Muscle of leg (tissue), 3 donors: ENCODE measurements at regions not wholly inside any gene's neighbourhood (a gene's known extent, or its start where the extent isn't known, plus 50 kb on each side); places are given as distances from the start of the nearest gene placed in this dataset.

Experiments used
- DNase-seq: peaks from one replicate; pipeline ENCODE4 v3.0.0; 2013
- H3K27ac ChIP-seq: one replicate; pipeline ENCODE4 v1.5.1; 2013; ENCODE audit warnings: mild to moderate bottlenecking, low read length, control low read depth
- H3K27me3 ChIP-seq: one replicate; pipeline ENCODE4 v1.6.1; 2013; ENCODE audit warnings: low read length; ENCODE audit not compliant: control insufficient read depth, insufficient read depth
- H3K36me3 ChIP-seq: one replicate; pipeline ENCODE4 v1.6.1; 2013; ENCODE audit warnings: low read length; ENCODE audit not compliant: control insufficient read depth, insufficient read depth
- H3K4me1 ChIP-seq: one replicate; pipeline ENCODE4 v1.6.1; 2013; ENCODE audit warnings: low read length; ENCODE audit not compliant: control insufficient read depth, insufficient read depth
- H3K4me3 ChIP-seq: one replicate; pipeline ENCODE4 v1.5.1; 2013; ENCODE audit warnings: low read length, control low read depth
- H3K9me3 ChIP-seq: replicated peaks from 2 replicates; pipeline ENCODE4 v1.6.1; 2013; ENCODE audit warnings: low read depth, low read length; ENCODE audit not compliant: control insufficient read depth
- WGBS: methylation state at CpG from one replicate; pipeline ENCODE4 v1.1.5; 2013; ENCODE audit warnings: missing lambda C conversion rate; ENCODE audit not compliant: insufficient coverage; 5-methylcytosine and 5-hydroxymethylcytosine counted together

- 46% methylated on average over 2 of the region's 4 CpGs for WGBS
- H3K27me3 ChIP-seq: no peaks in the 10 kb centered on the region
- DNase-seq: no peak
These were observed 420.5 kb downstream of the GABRB3 start for GRCh38 chr15:26352406-26352805.

GRCh38 chr15:26325495-26325894 is 447.4 kb downstream of the GABRB3 start:
- Histone ChIP-seq H3K4me1 (no peaks in the 10 kb centered on the region), H3K27ac (no peak overlapping the region), H3K9me3 (no peaks in the 10 kb centered on the region), H3K36me3 (no peaks in the 10 kb centered on the region), H3K4me3 (no peak overlapping the region), H3K27me3 (no peaks in the 10 kb centered on the region)
- DNase-seq: no peak

More at GRCh38 chr15:26352406-26352805, 420.5 kb downstream of the GABRB3 start:
- no peaks in the 10 kb centered on the region for H3K4me1 ChIP-seq
- no peaks in the 10 kb centered on the region for H3K9me3 ChIP-seq
- H3K27ac ChIP-seq: no peak overlapping the region
- no peak overlapping the region for H3K4me3 ChIP-seq
- H3K36me3 ChIP-seq: no peaks in the 10 kb centered on the region

- Histone ChIP-seq H3K27me3 (no peaks in the 10 kb centered on the region), H3K27ac (no peak overlapping the region), H3K4me3 (no peak overlapping the region), H3K9me3 (no peaks in the 10 kb centered on the region), H3K4me1 (no peaks in the 10 kb centered on the region), H3K36me3 (no peaks in the 10 kb centered on the region)
- WGBS: no CpG with 5 or more reads among the region's 4 CpGs
- DNase-seq: no peak
These were observed 449.3 kb downstream of the GABRB3 start for GRCh38 chr15:26323566-26323965.

GRCh38 chr15:26318689-26319088 is 454.2 kb downstream of the GABRB3 start:
- H3K4me1 ChIP-seq: no peaks in the 10 kb centered on the region
- no CpG with 5 or more reads among the region's 1 CpG for WGBS
- no peak overlapping the region for H3K4me3 ChIP-seq
- H3K36me3 ChIP-seq: no peaks in the 10 kb centered on the region
- no peak for DNase-seq
- H3K27me3 ChIP-seq: no peaks in the 10 kb centered on the region
- H3K9me3 ChIP-seq: no peaks in the 10 kb centered on the region
- H3K27ac ChIP-seq: no peak overlapping the region

- Histone ChIP-seq H3K27me3 (no peaks in the 10 kb centered on the region), H3K4me1 (no peaks in the 10 kb centered on the region), H3K9me3 (peaks cover 3% of the 10 kb centered on the region), H3K4me3 (no peak overlapping the region), H3K36me3 (no peaks in the 10 kb centered on the region), H3K27ac (no peak overlapping the region)
- 63% methylated on average over 2 of the region's 4 CpGs for WGBS
- no peak for DNase-seq
These were observed 451.4 kb upstream of the ATP10A start for GRCh38 chr15:26314577-26314976.

GRCh38 chr15:26311710-26312236 is 448.6 kb upstream of the ATP10A start:
- Histone ChIP-seq H3K9me3 (peaks cover 3% of the 10 kb centered on the region), H3K4me1 (no peaks in the 10 kb centered on the region), H3K27me3 (no peaks in the 10 kb centered on the region), H3K27ac (no peak overlapping the region), H3K36me3 (no peaks in the 10 kb centered on the region), H3K4me3 (no peak overlapping the region)
- no peak for DNase-seq
- 38% methylated on average over 1 of the region's 4 CpGs for WGBS

GRCh38 chr15:26298659-26299170 is 435.6 kb upstream of the ATP10A start:
- Histone ChIP-seq H3K4me1 (peaks cover 11% of the 10 kb centered on the region), H3K27ac (no peak overlapping the region), H3K4me3 (no peak overlapping the region), H3K27me3 (no peaks in the 10 kb centered on the region), H3K9me3 (no peaks in the 10 kb centered on the region), H3K36me3 (no peaks in the 10 kb centered on the region)
- DNase-seq: peak; percentile 3
- WGBS: 63% methylated on average over 4 of the region's 10 CpGs

GRCh38 chr15:26298010-26298658 is 435.0 kb upstream of the ATP10A start:
- peaks cover 12% of the 10 kb centered on the region for H3K4me1 ChIP-seq
- H3K27ac ChIP-seq: no peak overlapping the region
- no peak for DNase-seq
- H3K36me3 ChIP-seq: no peaks in the 10 kb centered on the region
- WGBS: 94% methylated on average over 37 of the region's 38 CpGs
- H3K27me3 ChIP-seq: no peaks in the 10 kb centered on the region
- H3K4me3 ChIP-seq: no peak overlapping the region
- H3K9me3 ChIP-seq: no peaks in the 10 kb centered on the region

GRCh38 chr15:26295336-26296085 is 432.4 kb upstream of the ATP10A start:
- H3K9me3 ChIP-seq: no peaks in the 10 kb centered on the region
- H3K27ac ChIP-seq: no peak overlapping the region
- no peaks in the 10 kb centered on the region for H3K27me3 ChIP-seq
- H3K36me3 ChIP-seq: no peaks in the 10 kb centered on the region
- WGBS: 72% methylated on average over 2 of the region's 4 CpGs
- H3K4me3 ChIP-seq: no peak overlapping the region
- DNase-seq: peak; percentile 36
- peaks cover 12% of the 10 kb centered on the region for H3K4me1 ChIP-seq

- WGBS: 36% methylated on average over 3 of the region's 5 CpGs
- no peak overlapping the region for H3K4me3 ChIP-seq
- peaks cover 12% of the 10 kb centered on the region for H3K4me1 ChIP-seq
- no peak overlapping the region for H3K27ac ChIP-seq
- H3K36me3 ChIP-seq: no peaks in the 10 kb centered on the region
- peak; percentile 33 for DNase-seq
- H3K9me3 ChIP-seq: no peaks in the 10 kb centered on the region
- no peaks in the 10 kb centered on the region for H3K27me3 ChIP-seq
These were observed 431.0 kb upstream of the ATP10A start for GRCh38 chr15:26294059-26294689.
